EL (cell line): ENCODE measurements at regions not wholly inside any gene's neighbourhood (a gene's known extent, or its start where the extent isn't known, plus 50 kb on each side); places are given as distances from the start of the nearest gene placed in this dataset.
A peak's percentile ranks its signal among the peaks of the same experiment; 100 is the strongest.
"Not testable (repeated sequence)": the region's sequence is repeated elsewhere in the genome, so short reads cannot be mapped to it uniquely, and the experiment has no call there.

Experiments used
- DNase-seq: peaks from one replicate; pipeline ENCODE4 v3.0.0-alpha.2; 2016

DNA sequence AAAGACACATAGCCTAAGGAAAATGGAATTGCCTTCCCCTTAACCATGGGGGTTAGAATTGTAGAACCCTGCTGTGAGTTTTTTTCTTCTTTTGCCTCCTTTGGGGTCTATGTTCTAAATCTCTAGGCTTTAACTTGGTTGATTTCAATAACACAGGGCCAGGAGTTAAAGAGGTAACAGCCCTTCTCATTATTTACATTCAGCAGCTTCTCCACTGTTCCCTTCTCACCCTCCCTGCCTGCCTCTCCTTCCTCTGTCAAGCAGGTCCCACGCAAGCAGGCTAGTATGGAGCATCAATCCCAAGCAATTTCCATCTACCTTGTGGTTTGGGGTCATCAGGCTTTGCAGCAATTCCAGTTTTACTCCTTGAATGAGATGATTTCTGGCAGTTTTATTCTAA lies 236.1 kb upstream of the G2E3 start:
- DNase-seq: no peak

DNA sequence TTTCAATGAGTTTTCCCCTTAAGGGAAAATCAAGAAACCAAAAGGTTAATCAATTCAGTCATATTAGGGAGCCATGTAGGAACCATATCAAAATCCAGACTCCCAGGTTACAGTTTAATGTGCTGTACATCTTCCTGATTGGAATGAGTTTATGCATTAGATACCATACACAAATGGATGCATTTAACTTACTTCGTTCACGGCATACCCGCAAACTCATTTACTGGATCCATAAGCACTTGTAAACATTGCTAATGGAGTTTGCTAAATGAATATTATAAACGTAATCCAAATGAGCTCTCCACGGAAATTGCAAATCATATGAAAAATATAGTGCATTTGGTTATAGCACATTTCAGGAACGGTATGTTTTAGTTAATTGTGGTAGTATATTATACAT lies 228.9 kb upstream of the G2E3 start:
- DNase-seq: no peak

DNA sequence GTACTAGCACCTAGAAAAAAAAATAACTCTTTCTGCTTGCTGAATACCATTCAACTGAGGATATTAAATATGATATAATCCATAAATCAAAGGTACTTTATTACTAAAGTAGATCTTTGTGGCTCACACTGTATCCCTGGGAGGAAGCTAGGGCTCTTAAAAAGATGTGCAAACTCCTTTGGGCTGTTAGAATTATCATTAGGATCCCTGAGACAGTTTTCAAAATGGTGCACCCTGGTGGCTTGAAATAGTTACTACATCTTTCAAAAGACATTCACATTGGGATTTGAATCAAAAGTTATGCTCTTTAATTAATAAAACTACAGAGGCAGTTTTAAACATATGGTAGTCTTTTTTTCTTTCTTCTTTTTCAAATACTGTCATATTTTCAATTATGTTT lies 228.5 kb upstream of the G2E3 start:
- DNase-seq: peak; percentile 4

DNA sequence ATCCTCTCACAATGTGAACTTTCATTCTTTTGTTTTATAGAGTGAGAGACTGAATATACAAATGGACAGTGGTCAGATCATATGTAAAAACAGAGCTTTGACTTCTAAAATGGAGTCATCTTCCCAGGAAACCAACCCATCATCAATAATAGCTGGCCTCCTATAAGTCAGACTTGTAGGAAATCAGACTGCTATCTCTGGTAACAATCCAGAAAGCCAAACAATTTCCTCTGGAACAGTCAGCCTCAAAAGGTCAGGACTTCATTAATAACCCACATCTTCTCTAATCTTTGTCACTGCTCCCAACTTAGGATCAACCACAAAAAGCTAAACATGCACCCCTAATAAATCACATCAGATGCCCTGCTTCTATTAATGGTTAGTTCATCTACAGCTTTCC lies 227.9 kb upstream of the G2E3 start:
- no peak for DNase-seq

DNA sequence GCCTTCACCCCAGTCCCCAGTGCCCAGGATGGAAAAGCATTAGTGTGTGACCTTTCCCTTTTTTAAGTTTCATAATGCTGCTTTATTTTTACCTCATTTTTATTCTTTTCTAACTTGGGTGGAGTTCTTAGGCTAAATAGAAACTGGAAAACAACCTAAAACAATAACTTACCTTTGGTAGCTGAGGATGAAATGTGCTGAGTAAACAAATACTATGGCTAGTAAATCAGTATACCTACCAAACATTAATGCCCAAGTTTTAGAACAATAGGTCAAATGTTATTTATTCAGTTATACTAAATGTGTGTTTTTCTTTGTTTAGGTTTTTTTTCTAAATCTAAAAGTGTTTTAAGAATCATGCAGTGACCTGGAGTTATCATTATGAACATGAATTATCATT lies 226.6 kb upstream of the G2E3 start:
- DNase-seq: no peak

DNA sequence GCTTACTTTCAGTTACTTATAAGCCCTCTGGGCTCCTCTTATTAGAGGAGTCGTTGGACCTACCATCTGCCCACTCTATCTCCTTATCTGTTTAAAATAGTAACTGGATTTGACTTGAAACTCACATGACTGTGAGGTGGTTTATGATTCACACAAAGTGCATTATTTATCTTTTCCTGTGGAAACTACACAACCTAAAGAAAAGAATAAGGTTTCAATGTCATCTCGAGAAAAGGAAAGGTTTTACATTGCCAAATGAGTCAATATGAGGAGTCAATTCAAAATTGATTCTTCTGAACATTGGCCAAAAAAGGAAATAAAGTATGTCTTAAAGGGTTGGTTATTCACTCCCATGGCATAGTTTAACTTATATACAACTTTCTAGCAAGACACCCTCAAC lies 225.0 kb upstream of the G2E3 start:
- DNase-seq: no peak

DNA sequence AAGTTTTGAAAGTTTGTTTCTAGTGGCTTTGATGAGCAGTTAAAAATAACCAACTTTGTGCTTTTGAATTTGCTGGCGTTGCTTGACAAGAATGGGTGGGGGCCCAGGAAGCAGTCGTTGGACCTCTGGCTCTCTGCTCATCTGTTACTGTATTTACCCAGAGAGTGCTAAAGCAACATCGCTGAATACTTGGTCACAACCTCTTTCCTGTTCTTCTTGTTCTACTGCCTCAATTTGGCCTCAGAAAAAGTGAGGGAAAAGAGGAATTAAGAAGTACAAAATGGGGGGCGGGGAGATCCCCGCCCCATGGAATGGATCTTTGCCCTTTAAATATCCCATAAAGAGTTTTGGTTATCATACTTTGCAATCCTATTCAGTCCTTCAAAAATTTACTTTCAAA lies 221.5 kb upstream of the G2E3 start:
- DNase-seq: no peak

DNA sequence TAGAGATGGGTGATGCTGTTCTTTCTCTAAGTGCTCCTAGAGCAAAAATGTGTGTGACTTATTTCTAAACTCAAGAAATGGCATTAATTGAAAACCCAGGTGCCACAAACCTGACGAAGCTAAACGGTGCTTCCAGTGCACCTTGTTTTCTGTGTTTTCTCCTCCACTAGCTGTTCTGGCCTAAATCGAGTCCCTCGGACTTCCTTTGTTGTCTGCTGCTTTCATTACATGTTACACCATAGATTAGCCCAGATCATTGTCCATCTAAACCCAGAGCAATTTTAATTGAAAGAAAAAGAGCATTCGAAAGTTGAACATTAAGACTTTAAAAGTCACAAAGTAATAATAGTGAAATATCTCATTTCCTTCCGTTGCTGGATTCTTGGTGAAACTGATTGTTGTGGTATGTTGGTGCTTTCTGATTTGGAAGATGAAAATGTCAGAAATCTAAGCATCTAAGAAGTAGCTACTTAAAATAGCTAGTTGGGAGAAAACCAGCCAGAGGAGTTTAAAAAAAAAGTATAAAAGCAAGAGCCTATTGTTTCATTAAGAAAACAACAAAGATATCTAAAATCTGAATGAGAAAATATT lies 219.6 kb upstream of the G2E3 start:
- DNase-seq: no peak

DNA sequence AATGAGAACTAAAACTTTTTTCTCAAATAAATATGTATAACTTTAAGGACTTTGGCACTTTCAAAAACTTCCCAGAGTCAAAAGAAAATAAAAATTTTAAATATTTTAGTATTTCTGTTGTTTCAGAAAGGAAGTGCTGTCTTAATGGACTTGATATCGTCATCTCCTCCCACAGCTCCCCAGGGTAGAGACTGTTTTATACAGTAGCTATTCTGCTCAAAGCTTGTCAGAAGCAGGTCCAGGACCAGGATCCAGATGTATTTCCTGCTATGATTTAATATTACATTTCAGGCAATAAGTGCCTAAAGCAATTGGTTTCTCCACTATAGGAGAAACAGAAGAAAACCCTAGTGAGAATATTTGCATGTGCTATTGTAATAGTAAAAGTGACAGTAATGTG lies 218.5 kb upstream of the G2E3 start:
- DNase-seq: no peak

DNA sequence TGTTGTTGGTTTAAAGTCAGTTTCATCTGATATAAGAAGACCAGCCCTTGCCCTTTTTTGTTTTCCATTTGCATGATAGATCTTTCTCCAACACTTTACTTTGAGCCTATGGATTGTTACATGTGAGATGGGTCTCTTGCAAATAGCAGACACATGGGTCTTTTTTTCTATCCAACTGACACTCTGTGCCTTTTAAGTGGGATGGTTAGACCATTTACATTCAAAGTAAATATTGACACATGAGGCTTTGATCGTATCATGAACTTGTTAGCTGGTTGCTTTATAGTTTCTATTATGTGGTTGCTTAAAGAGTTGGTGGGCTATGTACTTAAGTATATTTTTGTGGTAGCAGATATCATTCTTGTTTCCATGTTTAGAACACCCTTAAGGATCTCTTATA lies 213.4 kb upstream of the G2E3 start:
- no peak for DNase-seq

DNA sequence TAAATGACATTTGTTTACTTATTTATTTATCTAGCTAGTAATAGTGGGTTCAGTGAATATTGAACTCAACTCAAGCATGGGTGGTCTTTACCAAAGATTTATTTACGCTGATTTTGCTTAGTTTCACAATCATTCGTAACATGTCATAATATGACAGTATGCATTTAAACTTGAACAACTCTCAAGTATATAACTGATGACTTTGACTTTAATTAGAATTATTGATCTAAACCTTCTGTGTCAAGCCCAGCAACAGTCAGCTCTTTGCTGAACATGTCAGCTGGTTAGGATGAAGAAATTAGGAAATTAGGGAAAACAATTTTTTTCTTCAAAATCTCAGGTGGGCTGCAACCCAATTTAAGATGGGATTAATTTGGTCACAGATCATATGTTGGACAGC lies 210.5 kb upstream of the G2E3 start:
- DNase-seq: no peak

DNA sequence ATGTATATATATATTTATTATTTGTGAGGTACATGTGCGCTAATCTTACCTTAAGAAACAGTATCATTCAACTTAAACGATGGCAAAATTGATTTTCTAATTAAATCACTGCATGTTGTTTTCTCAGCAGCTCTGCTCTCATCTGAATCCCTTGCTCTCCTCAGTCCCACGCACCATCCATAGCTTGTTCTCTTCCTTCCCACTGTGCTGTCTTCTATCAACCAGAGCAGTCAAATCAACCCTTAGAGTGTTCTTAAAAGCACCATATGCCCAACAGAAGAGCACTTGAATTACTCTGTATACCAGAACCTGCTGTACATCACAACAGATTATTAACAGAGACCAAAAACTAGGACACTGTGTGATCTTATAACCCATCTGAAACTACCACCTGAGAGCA lies 209.4 kb upstream of the G2E3 start:
- DNase-seq: no peak

DNA sequence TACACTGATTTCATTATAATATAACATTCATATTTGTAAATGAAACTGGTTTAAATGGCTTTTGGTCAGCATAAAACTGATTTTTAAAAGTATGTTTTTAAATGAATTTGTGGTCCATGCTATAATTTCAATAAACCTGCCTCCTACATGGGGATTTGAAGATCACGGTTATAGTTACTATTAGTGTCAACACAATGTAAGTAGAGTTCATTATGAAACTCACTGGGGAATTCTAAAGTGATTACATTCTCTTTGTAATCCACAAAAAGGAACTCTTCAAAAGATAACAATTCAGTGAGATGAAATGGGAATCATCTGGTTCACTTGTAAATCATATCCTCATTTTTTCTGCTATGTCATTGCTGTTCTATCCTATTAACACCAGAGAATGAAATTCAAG lies 204.5 kb upstream of the G2E3 start:
- DNase-seq: no peak

DNA sequence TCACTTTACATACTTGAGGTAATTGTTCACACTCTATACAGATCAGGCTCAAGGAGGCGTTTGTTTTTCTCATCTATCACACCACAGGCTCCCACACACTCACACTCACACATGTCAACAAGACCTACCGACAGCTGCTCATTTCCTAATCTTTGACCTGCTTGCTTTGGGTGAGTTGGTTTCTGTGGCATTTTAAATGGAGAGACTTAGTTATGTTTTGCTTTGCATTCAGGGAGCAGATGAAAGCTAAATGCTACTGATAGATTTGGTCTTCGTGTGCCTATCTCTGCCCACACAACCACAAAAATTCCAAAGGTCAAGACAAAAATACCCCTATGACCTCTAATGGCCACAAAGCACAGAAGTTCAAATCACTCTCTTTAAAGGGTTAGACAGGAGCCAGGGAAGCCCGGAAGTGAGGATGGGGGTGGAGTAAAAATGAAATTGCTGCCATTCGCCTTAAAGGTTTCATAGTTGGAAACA lies 203.5 kb upstream of the G2E3 start:
- no peak for DNase-seq

DNA sequence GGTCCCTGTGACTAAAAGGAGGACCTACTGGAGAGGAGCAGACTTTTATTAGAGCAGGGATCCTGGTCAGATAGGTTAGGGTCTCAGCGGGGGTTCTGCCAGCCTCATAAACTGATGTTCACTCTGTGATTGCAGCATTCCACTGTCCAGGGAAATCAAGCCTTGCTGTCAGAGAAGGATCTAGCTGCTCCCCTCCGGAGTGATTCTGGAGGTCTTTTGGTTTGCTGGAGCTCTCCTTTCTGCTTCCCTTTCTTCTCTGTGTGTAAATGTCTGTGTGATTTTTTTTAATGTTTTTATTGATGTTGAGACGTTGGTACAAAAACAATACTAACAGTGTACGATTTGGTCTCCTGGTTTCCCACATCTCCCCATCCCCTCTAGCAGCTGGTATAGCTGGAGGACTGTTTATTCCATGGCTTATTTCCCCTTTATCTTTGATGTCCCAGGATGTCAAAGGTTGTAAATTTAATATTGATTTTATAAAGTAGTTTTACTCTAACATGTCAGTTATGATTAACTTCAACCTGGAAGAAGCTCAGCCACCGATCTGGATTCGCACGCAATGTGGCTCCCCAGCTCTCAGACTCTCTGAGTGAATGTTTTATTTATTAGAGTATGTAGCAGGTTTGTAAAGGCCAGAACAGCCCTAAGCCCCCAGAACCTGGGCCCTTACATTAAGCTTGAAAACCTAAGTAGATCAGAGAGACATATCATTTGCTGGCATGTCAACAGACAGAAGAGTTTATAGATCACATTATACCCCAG lies 202.3 kb upstream of the G2E3 start:
- no peak for DNase-seq

DNA sequence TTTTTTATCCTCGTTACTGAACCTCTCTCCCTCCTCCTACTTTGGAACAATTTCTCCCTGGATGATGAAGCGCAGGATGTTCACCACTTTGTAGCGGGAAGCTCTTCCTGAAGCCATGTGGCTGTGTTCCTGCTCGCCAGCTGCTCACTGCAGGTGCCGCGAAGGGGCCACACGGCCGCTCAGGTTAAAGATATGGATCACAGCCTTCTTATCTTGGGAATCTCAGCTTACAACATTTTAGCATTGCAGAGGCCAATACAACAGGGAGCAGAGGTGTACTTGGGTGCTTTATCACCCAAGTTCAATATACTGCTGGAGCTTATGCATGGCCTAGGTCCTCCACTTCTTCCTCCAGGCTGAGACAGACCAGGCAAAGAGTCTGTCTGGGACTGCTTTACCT lies 201.2 kb upstream of the G2E3 start:
- no peak for DNase-seq

DNA sequence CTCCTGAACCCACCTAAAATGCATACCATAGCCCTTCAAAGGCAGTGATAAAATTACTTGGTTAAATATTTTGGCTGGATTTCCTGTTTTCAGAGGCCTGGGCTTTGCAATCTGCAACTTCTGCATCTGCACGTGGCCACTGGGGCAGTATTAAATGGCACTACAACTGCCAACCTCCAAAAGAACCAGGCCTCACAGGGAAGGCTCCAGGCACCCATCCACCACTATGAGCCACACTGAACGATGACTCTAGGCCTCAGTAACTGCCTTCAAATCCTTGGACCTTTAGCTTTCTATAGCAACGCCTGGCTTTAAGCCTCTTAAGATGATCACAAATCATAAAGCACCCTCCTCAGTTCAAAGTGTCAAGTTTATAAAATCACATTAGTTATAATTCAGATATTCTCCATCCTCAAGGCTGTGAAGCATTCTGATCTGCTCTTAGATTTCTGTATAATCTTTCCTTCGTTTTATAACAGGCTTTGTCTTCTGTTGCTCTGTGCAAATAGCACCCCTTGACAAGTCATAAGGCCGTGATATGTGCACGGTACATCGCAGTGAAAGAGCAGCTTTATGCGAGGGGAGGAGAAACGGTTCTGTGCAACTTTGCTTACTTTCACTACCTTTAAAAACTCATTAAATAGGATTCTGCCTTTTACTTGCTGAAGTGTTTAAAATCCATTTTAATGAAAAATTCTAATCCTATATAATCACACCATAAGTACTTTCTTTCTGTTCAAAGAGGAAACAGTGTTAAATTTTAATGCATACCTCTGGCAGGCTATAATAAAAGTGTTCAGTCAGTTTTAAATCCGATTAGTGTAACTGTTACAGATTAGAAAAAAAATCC lies 196.4 kb upstream of the G2E3 start:
- no peak for DNase-seq

DNA sequence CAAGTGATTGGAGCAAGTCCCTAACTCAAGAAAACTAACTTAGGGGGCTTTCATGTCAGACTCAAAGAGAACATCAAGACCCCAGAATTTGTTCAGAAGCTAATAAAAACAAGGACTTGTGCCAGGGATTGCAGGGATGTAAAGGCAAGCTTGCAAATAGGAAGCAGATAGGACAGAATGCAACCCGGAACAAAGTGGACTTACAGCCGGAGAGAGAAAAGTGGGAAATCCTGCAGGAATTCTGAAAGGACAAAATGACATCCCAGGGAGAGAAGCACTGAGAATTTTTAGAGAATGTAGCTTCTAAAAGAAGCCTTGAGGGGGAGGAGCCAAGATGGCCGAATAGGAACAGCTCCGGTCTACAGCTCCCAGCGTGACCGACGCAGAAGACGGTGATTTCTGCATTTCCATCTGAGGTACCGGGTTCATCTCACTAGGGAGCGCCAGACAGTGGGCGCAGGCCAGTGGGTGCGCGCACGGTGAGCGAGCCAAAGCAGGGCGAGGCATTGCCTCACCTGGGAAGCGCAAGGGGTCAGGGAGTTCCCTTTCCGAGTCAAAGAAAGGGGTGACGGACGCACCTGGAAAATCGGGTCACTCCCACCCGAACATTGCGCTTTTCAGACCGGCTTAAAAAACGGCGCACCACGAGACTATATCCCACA lies 195.6 kb upstream of the G2E3 start:
- not testable (repeated sequence) for DNase-seq

DNA sequence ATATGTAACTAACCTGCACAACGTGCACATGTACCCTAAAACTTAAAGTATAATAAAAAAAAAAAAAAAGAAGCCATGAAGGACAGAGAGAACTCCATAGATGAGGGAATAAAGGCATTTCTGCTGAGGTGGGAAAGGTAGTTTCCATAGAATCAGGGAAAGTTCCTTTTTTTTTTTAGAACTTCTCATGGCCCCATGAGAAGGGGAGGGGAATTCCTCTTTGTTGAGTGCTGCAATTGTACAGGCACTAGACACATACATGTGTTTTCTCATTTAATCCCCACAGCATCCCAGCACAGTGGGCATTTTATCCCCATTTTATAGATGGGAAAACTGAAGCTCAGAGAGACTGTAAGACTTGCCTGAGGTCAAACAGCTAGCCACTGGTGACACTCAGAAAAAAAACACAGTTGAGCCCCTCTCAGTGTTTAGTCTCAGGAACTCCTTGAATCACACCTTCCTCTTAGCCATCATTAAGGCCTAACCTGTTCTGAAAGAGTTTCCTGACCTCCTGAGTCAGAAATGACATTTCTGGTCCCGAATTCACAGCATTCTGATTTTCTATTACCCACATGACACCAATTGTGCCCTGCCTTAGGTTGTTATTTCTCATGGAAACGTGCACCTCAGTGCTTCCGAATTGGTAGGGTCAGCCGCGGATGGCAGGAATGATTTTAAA lies 189.3 kb upstream of the G2E3 start:
- no peak for DNase-seq

DNA sequence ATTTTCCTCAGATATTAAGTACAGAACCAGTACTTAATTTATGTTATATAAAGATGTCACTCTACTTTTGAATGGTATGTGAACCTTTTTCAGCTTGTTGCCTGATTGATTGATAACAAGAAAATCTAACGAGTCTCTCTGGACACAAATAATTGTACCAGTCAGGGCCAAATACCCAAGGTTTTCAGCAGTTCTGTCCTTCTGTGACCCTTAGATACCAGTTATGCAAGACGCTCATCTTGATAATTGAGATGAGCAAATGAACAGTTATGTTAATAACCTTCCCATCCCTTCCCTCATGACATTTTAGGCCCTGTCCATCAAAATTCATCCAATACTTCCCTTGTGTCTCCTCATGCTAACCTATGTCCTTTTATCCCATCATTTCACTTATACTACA lies 185.9 kb upstream of the G2E3 start:
- DNase-seq: no peak

DNA sequence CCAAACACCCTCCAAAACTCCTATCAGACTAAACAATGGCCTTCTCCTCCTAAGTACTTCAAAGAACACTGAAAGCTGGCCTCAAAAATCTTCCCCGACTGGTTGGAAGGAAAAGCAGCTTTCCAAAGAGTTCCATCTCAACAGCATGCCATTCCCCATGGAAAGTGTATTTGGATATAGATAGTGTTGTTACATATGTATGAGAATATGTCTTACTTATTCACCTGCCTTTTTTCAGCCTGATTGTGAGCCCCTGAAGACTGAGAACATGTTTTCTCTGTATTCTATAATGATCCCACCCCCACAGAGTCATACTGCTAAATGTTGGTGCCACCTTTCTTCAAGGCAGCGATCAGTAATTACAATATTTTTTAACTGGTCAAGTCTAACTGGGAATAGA lies 185.4 kb upstream of the G2E3 start:
- DNase-seq: no peak

DNA sequence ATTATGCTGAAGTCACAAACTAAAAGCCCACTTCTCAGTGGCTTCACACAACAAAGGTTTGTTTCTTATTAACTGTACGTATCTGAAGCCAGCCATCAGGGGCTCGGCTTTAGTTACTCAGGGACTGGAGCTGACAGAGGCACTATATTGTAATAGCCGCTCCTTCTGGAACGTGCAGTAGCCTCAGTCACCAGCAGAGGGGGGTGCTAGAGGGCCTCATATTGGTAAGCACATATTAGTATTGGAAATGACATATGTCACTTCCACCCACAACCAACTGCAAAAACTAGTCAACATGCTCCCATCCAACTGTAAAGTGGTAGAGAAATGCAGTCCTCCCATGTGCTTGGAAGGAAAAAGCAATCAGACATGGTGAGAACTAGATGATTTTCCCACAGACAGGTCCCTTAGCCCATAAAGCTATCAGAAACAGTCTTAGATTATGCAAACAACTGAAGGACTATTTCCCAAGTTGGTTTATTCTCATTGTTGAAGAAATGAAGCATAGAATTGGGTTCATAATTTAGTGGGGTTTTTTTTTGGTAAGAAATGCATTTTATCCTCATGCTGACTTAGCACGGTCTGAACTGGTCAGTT lies 183.6 kb upstream of the G2E3 start:
- DNase-seq: peak; percentile 56
